NCI-H510A treated with DMSO at 0.1 percent for 48 hours (cell line): ENCODE measurements at regions not wholly inside any gene's neighbourhood (a gene's known extent, or its start where the extent isn't known, plus 50 kb on each side); places are given as distances from the start of the nearest gene placed in this dataset.

Experiments used
- DNase-seq: peaks from one replicate; lab custom pipeline; 2025; lab: John Stamatoyannopoulos, UW

GRCh38 chr13:97630725-97631124 lies 196.8 kb downstream of the RAP2A start:
- no peak for DNase-seq

DNA sequence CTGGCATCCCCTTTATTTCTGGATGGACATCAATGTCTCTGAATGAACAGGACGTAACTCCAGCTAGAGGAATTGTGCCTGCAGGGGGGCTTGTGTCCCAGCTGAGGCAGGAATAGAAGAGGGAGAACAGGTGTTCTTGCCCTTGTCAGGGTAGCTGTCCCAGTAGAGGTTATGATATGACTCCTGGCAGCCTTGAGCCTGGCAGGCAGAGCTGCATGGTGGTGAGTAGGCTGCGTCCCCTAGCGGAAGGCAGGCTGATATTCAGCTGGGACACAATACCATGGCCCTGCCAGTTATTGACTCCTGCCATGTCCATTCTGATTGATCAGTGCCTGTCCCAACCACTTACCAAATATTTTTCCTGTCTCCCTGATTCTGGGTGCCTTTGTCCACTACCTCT lies 197.2 kb downstream of the RAP2A start:
- no peak for DNase-seq

GRCh38 chr13:97639236-97639635 lies 205.3 kb downstream of the RAP2A start:
- no peak for DNase-seq

- no peak for DNase-seq
Observed at GRCh38 chr13:97640268-97640667, 206.3 kb downstream of the RAP2A start.

- DNase-seq, result no peak
Observed at GRCh38 chr13:97648171-97648880, 214.4 kb downstream of the RAP2A start.

GRCh38 chr13:97648881-97649224 lies 214.9 kb downstream of the RAP2A start:
- DNase-seq, result no peak

- DNase-seq, result no peak
Observed at GRCh38 chr13:97653443-97654140, 219.6 kb downstream of the RAP2A start.

- no peak for DNase-seq
Observed at GRCh38 chr13:97654236-97654635, 220.3 kb downstream of the RAP2A start.

- no peak for DNase-seq
Observed at GRCh38 chr13:97658556-97658955, 224.6 kb downstream of the RAP2A start.

DNA sequence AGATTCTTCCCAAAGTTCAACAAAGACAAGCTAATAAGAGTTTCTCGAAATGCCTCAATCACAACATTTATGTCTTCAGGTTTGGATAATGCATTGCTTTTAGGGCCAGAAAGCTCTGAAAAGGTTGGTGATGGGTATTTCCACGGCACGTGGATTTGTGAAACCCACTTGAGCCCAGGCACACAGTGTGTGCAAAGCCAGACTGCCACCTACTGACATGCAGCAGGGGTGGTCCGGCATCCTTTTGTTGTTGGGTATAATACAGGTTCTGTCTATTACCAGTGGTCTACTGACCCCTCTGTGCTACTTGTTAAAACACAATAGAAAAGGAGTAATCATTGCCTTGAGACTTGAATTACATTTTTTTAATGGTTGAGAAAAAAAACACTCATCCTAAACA lies 225.6 kb downstream of the RAP2A start:
- DNase-seq, result no peak

GRCh38 chr13:97660594-97661260 lies 226.8 kb downstream of the RAP2A start:
- no peak for DNase-seq

- DNase-seq, result no peak
Observed at GRCh38 chr13:97686594-97686993, 252.6 kb downstream of the RAP2A start.

GRCh38 chr13:97692628-97693027 lies 258.7 kb downstream of the RAP2A start:
- DNase-seq, result no peak

DNA sequence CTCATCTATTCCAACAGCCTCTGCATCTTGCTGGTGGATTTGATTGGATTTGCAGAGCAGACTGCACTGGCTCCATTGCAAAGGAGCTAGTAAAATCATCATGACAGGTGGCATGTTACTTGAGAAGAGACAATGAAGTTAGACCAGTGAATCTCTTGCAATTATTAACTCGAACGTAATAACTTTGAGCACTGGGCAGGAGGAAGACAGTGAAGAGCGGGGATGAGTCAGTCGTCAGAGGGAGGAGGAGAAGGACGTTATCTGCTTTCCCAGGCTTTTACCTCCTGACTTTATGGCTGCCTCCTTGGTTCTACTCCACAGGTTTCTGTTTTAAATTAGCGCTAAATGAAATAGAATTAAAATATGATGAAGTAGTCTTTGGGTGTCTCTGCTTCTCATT lies 257.8 kb upstream of the IPO5 start:
- DNase-seq, result no peak

DNA sequence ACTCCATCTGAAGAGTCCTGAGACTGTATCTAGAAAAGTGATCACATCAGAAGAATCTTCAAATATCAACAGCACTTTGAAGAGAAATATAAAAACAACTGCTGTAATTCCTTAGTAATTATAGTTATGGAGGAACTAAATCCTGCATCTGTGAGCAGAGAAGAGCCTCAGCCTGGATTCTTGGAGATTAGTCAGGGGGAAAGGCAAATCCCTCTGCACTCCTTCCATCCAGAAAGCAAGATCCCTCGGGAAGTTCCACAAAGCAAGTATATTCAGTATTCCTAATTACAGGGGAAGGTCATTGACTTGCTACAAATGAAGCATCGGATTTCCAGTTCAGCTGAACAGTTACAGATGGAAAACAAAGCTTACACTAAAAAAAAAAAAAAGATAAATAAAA lies 256.6 kb upstream of the IPO5 start:
- DNase-seq, result no peak

DNA sequence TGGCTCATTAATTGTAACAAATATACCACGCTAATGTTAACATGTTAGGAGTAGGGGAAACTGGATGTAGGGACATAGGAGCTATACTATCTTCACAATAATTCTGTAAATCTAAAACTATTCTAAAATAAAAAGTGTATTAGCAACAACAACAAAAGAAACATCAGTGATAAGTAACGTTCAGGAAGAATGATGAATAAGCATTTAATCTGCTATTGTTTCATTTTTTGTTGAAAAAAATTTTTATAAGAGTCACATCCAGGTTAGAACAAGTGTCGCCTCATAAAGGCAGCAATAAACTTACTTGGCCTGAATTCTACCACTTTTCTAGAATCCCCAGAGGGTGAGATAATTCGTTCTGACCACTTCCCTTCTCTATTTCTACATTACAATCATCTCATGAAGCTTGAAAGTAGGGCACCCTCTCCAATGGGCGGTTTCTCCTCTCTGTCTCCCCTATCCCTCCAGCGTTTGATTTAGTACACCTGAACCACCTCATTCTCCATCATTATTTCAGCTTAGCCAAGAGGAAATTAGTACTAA lies 253.1 kb upstream of the IPO5 start:
- no peak for DNase-seq

DNA sequence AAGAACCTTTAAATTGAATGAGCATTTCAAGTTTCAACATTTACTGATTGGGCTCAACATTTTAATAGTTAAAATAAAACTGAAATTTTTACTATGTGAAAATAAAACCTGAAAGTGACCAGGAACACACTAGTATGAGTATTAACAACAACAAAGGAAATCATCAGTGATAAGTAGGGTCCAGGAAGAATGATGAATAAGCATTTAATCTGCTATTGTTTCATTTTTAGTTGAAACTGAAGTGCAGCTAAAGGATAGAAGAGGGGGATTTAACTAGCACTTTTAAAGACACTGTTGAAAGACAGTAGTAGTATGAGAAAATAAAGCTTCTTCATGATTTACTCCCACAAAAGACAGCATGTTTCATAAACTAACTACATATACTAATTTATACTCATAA lies 250.9 kb upstream of the IPO5 start:
- no peak for DNase-seq

GRCh38 chr13:97710797-97711196 lies 242.7 kb upstream of the IPO5 start:
- DNase-seq, result no peak

GRCh38 chr13:97712770-97713169 lies 240.7 kb upstream of the IPO5 start:
- no peak for DNase-seq

DNA sequence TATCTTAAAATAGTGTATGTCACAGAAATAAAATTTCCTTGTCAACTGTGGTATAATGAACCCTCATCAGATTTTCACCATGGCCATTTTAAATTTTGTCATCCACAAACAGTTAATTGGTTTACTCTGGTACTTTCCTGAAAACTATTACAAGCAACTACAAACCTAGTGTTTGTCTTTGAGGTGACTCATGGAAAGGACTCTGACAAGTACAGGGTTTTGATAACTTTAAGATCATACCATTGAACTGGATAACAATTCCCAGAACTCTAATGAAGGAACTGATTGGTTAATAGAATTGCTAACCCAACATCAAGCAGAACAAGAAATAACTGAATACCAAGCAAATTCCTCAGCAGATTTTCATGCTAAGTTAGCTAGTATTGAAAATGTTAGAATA lies 237.7 kb upstream of the IPO5 start:
- DNase-seq, result no peak

- DNase-seq, result no peak
Observed at GRCh38 chr13:97716746-97717145, 236.7 kb upstream of the IPO5 start.

GRCh38 chr13:97719736-97720135 lies 233.7 kb upstream of the IPO5 start:
- DNase-seq, result no peak

DNA sequence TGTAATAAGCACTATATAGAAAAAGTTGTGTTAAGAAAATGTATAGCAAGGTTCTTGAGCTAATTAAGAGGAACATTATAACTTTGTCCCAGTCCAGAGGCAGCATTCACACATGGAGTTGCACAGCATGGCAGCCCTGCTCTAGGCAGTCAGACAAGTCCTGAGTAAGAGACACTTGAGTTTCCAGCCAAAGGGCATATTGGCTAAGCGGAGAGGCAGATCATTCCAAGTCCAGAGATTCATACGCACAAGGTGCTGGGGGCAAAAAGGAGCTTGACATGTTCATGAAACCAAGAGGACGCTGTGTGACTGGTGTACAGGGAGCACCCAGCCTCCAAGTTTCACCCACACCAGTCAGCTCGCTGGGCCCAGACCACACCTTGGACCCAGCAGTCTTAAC lies 232.6 kb upstream of the IPO5 start:
- DNase-seq, result no peak
